ENCODE measurements at regions not wholly inside any gene's neighbourhood (a gene's known extent, or its start where the extent isn't known, plus 50 kb on each side); places are given as distances from the start of the nearest gene placed in this dataset.

- no peak for TF ChIP-seq E2F6 (IDR thresholded peaks at IDR 0.05; ENCODE audit: borderline replicate concordance, low read depth)
These were observed 69.2 kb upstream of the GJA8 start (continued) for GRCh38 chr1:147833231-147833860.

GRCh38 chr1:147834181-147834580 is 68.4 kb upstream of the GJA8 start:
- DNase-seq (ENCODE audit: low read depth in 1 of 2, low spot score in 1 of 2) (no peak), ATAC-seq (no peak), FAIRE-seq (no peak)
- ChIA-PET POLR2A (no interaction called here), CTCF (no interaction called here)
- Histone ChIP-seq H3K4me2 (no peak overlapping the region), H3K27ac (no peak overlapping the region), H3K4me1 (no peaks in the 10 kb centered on the region), H3K4me3 (no peak overlapping the region), H3K9me3 (no peaks in the 10 kb centered on the region)
- TF ChIP-seq NPAS2 (CRISPR knock-in tag; IDR thresholded peaks at IDR 0.05; ENCODE audit: borderline replicate concordance) (no peak), USF2 (IDR thresholded peaks at IDR 0.05) (no peak), JUN (IDR thresholded peaks at IDR 0.05) (no peak), SREBF2 (IDR thresholded peaks at IDR 0.05) (no peak), ZFP36 (IDR thresholded peaks at IDR 0.05; ENCODE audit: borderline replicate concordance, partially characterized antibody) (no peak), NR3C1 (IDR thresholded peaks at IDR 0.05) (no peak)
- WGBS (ENCODE audit: missing lambda C conversion rate): 41% methylated on average over 4 of the region's 4 CpGs

- DNase-seq (ENCODE audit: low read depth in 1 of 2, low spot score in 1 of 2) (no peak), ATAC-seq (no peak)
- H3K4me2 ChIP-seq: no peak overlapping the region
These were observed 67.8 kb upstream of the GJA8 start for GRCh38 chr1:147834810-147835209.

More at GRCh38 chr1:147834810-147835209, 67.8 kb upstream of the GJA8 start:
- TF ChIP-seq EHF (CRISPR knock-in tag; IDR thresholded peaks at IDR 0.05) (no peak), GATA3 (IDR thresholded peaks at IDR 0.05; ENCODE audit: borderline replicate concordance) (no peak), TP53 (CRISPR knock-in tag; IDR thresholded peaks at IDR 0.05) (no peak), E2F6 (IDR thresholded peaks at IDR 0.05; ENCODE audit: borderline replicate concordance, low read depth) (no peak), ZC3H11A (IDR thresholded peaks at IDR 0.05) (no peak), HOXB13 (CRISPR knock-in tag; IDR thresholded peaks at IDR 0.05; ENCODE audit: low read depth) (no peak), FOXS1 (CRISPR knock-in tag; IDR thresholded peaks at IDR 0.05) (no peak), MAFK (IDR thresholded peaks at IDR 0.05; ENCODE audit: partially characterized antibody) (no peak), CTCF (IDR thresholded peaks at IDR 0.05) (no peak), CEBPB (IDR thresholded peaks at IDR 0.05) (no peak), JUNB (IDR thresholded peaks at IDR 0.05) (no peak), POLR2A (IDR thresholded peaks at IDR 0.05; ENCODE audit: low read length) (no peak), BHLHE40 (IDR thresholded peaks at IDR 0.05; ENCODE audit: low read depth, low read length) (no peak), BCL3 (IDR thresholded peaks at IDR 0.05) (no peak), MYC (IDR thresholded peaks at IDR 0.05; ENCODE audit: borderline replicate concordance, low read length) (no peak), EHMT2 (IDR thresholded peaks at IDR 0.05; ENCODE audit: low read depth) (no peak), POLR2AphosphoS2 (conservative IDR thresholded peaks at IDR 0.05; ENCODE audit: low read length) (no peak), HEYL (CRISPR knock-in tag; IDR thresholded peaks at IDR 0.05) (no peak), HMGXB4 (CRISPR knock-in tag; IDR thresholded peaks at IDR 0.05; ENCODE audit: borderline replicate concordance) (no peak)
- Histone ChIP-seq H3K4me3 (no peak overlapping the region), H3K27ac (no peak overlapping the region), H3K4me1 (no peaks in the 10 kb centered on the region), H3K9me3 (no peaks in the 10 kb centered on the region)
- ChIA-PET CTCF (no interaction called here), POLR2A (no interaction called here)
- no peak for FAIRE-seq

Data from A549 (cell line).